ENCODE measurements at regions not wholly inside any gene's neighbourhood (a gene's known extent, or its start where the extent isn't known, plus 50 kb on each side); places are given as distances from the start of the nearest gene placed in this dataset.

GRCh38 chr14:66085665-66086064, 400.5 kb upstream of the CCDC196 start:
- Histone ChIP-seq H3K4me2 (no peak overlapping the region), H2AFZ (ENCODE audit: low read depth) (no peak overlapping the region), H3K79me2 (ENCODE audit: insufficient read depth) (no peaks in the 10 kb centered on the region), H3K4me3 (ENCODE audit: low read depth in 2 of 2, low read length in 1 of 2) (no peak overlapping the region), H3K9ac (no peak overlapping the region), H3K9me2 (no peaks in the 10 kb centered on the region), H3K9me3 (no peaks in the 10 kb centered on the region), H3K36me3 (replicated peaks in 1 of 2; ENCODE audit: control insufficient read depth in 1 of 2, insufficient read depth in 2 of 2, low read length in 1 of 2) (no peaks in the 10 kb centered on the region), H3K27ac (ENCODE audit: low read depth in 2 of 2, low read length in 1 of 2) (no peak overlapping the region), H3K4me1 (ENCODE audit: control insufficient read depth in 1 of 2, insufficient read depth in 2 of 2, low read depth in 1 of 2, low read length in 1 of 2) (peaks cover 0 to 9% of the 10 kb centered on the region in 2 experiments; a peak in 1 of 4 replicates), H4K20me1 (ENCODE audit: insufficient read depth) (no peaks in the 10 kb centered on the region), H3F3A (replicated peaks; ENCODE audit: insufficient read depth) (no peaks in the 10 kb centered on the region), H3K27me3 (ENCODE audit: insufficient read depth) (no peaks in the 10 kb centered on the region)
- TF ChIP-seq RAD21 (IDR thresholded peaks at IDR 0.05; ENCODE audit: low read length) = no peak
- no peak for TF ChIP-seq USF1 (IDR thresholded peaks at IDR 0.05; ENCODE audit: borderline replicate concordance, low read depth)
- no peak for TF ChIP-seq PBX3 (IDR thresholded peaks at IDR 0.05)
- POLR2A ChIA-PET = no interaction called here
- no peak for DNase-seq
- WGBS (ENCODE audit: low lambda C conversion rate) = 54% methylated on average over 8 of the region's 8 CpGs
- CTCF ChIA-PET = no interaction called here

GRCh38 chr14:66087231-66087630, 398.9 kb upstream of the CCDC196 start:
- Histone ChIP-seq H3K9ac (no peak overlapping the region), H3K9me2 (no peaks in the 10 kb centered on the region), H3K4me3 (ENCODE audit: low read depth in 2 of 2, low read length in 1 of 2) (no peak overlapping the region), H3K27me3 (ENCODE audit: insufficient read depth) (no peaks in the 10 kb centered on the region), H2AFZ (ENCODE audit: low read depth) (no peak overlapping the region), H4K20me1 (ENCODE audit: insufficient read depth) (no peaks in the 10 kb centered on the region), H3K79me2 (ENCODE audit: insufficient read depth) (no peaks in the 10 kb centered on the region), H3K4me1 (ENCODE audit: control insufficient read depth in 1 of 2, insufficient read depth in 2 of 2, low read depth in 1 of 2, low read length in 1 of 2) (peaks cover 0 to 3% of the 10 kb centered on the region in 2 experiments; a peak in 1 of 4 replicates), H3K36me3 (replicated peaks in 1 of 2; ENCODE audit: control insufficient read depth in 1 of 2, insufficient read depth in 2 of 2, low read length in 1 of 2) (no peaks in the 10 kb centered on the region), H3K27ac (ENCODE audit: low read depth in 2 of 2, low read length in 1 of 2) (no peak overlapping the region), H3K4me2 (no peak overlapping the region), H3F3A (replicated peaks; ENCODE audit: insufficient read depth) (no peaks in the 10 kb centered on the region), H3K9me3 (no peaks in the 10 kb centered on the region)
- TF ChIP-seq ZBTB33 (IDR thresholded peaks at IDR 0.05; ENCODE audit: borderline replicate concordance, low read depth) (no peak), GATA2 (CRISPR knock-in tag; IDR thresholded peaks at IDR 0.05) (no peak), MXI1 (IDR thresholded peaks at IDR 0.05; ENCODE audit: low read depth, low read length) (no peak), JUND (IDR thresholded peaks at IDR 0.05) (no peak)
- DNase-seq = no peak
- ChIA-PET CTCF (interaction anchor here (0.7 to 2.1 kb wide), 3 partner anchors 10 to 16 kb away, joined by 3 to 6 read pairs (median 3); no protein-coding TSS in a partner anchor), POLR2A (no interaction called here)
- WGBS (ENCODE audit: low lambda C conversion rate) = 23% methylated on average over 4 of the region's 4 CpGs

- no peak overlapping the region for H2AFZ ChIP-seq (ENCODE audit: low read depth)
- H3K4me3 ChIP-seq (ENCODE audit: low read depth in 2 of 2, low read length in 1 of 2) = no peak overlapping the region
- ChIA-PET POLR2A (no interaction called here), CTCF (interaction anchor here (2.1 kb wide), 1 partner anchor 15 kb away, joined by 6 read pairs; no protein-coding TSS in a partner anchor)
- H3K9me3 ChIP-seq = no peaks in the 10 kb centered on the region
- 64% methylated on average over 3 of the region's 3 CpGs for WGBS (ENCODE audit: low lambda C conversion rate)
- no peaks in the 10 kb centered on the region for H3K36me3 ChIP-seq (replicated peaks in 1 of 2; ENCODE audit: control insufficient read depth in 1 of 2, insufficient read depth in 2 of 2, low read length in 1 of 2)
- DNase-seq = no peak
- no peaks in the 10 kb centered on the region for H3K27me3 ChIP-seq (ENCODE audit: insufficient read depth)
- H3K79me2 ChIP-seq (ENCODE audit: insufficient read depth) = no peaks in the 10 kb centered on the region
- H3K9me2 ChIP-seq = no peaks in the 10 kb centered on the region
- no peak overlapping the region for H3K9ac ChIP-seq
- no peak overlapping the region for H3K27ac ChIP-seq (ENCODE audit: low read depth in 2 of 2, low read length in 1 of 2)
- H4K20me1 ChIP-seq (ENCODE audit: insufficient read depth) = no peaks in the 10 kb centered on the region
- no peak overlapping the region for H3K4me2 ChIP-seq
- no peaks in the 10 kb centered on the region for H3K4me1 ChIP-seq (ENCODE audit: control insufficient read depth in 1 of 2, insufficient read depth in 2 of 2, low read depth in 1 of 2, low read length in 1 of 2)
- H3F3A ChIP-seq (replicated peaks; ENCODE audit: insufficient read depth) = no peaks in the 10 kb centered on the region
- TF ChIP-seq FOXM1 (IDR thresholded peaks at IDR 0.05; ENCODE audit: low read depth) (no peak), CHD2 (IDR thresholded peaks at IDR 0.05; ENCODE audit: low read length, partially characterized antibody) (no peak), USF1 (IDR thresholded peaks at IDR 0.05; ENCODE audit: borderline replicate concordance, low read depth) (no peak), TAF1 (IDR thresholded peaks at IDR 0.05; ENCODE audit: borderline replicate concordance, low read depth, low read length) (no peak), RFX5 (IDR thresholded peaks at IDR 0.05; ENCODE audit: low read length) (no peak), RCOR1 (IDR thresholded peaks at IDR 0.05; ENCODE audit: low read length) (no peak), NRF1 (IDR thresholded peaks at IDR 0.05; ENCODE audit: low read depth, low read length) (no peak), USF2 (IDR thresholded peaks at IDR 0.05; ENCODE audit: borderline replicate concordance, low read depth, low read length) (no peak), MAX (IDR thresholded peaks at IDR 0.05; ENCODE audit: low read depth) (no peak)
Measured at GRCh38 chr14:66088656-66089055, 397.5 kb upstream of the CCDC196 start.

Data from SK-N-SH (cell line).